ENCODE measurements at regions not wholly inside any gene's neighbourhood (a gene's known extent, or its start where the extent isn't known, plus 50 kb on each side); places are given as distances from the start of the nearest gene placed in this dataset.
A peak's percentile ranks its signal among the peaks of the same experiment; 100 is the strongest.

DNA sequence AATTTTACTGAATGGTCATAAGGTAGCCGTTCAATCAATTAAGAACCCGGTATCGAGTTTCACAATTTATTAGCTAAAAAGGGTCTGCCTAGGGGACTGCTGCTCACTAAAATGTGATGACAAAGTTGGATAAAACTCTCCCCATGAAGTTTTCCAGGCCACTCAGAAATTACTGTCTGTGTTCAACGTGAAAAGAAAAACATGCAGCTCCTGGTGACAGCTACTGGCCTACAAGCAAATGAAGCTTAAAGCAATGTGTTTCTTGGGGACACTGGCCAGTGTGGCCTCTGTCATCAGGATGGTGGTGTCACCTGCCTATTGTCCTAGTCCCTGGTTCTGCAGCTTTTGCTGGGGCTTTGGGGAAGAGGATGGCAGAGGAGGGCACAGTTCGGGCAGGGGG is 222.6 kb downstream of the WDR11 start:
- DNase-seq (ENCODE audit: low spot score): no peak

DNA sequence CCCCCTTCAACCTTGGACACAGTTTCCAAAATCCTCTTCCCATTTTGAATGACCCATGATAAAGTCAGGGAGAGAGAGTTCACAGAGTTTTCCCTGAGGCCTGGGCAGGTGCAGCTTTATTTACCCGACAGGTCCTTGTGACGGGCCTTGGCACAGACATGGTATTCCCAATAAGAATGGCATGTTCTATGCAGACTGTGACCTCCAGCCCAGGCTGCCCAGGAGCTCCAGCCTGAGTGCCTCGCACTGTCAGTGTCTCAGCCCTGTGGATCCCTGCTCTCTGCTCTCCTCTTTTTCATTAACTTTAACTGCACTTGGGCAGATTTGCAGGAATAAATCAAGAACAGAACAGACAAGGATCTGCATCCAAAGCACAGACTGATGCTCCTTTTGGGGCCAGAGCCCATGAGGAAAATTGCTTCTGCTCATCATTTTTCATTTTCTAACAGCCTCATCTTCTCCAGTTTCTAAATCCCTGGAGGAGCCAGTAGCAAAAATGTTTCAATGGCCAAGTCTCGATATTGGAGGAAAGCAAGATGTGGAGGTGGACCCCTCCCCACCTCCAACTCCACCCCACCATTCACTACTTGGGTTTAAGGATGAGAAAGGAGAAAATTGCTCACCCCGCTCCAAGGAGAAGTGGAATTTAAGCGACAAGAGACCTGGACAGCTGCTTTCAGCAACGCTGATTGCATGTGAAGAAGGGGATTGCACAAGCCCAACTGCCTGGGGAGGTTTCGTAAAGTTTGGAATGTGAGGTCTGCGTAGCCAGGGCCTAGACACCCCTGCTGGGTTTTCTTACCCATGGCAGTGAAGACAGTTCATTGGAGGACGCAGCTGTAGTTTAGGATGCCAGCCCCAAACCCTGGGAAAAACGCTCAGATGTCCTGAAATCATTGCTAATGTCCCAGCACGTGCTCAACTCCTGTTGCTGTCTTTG is 225.9 kb downstream of the WDR11 start:
- DNase-seq (ENCODE audit: low spot score): no peak

DNA sequence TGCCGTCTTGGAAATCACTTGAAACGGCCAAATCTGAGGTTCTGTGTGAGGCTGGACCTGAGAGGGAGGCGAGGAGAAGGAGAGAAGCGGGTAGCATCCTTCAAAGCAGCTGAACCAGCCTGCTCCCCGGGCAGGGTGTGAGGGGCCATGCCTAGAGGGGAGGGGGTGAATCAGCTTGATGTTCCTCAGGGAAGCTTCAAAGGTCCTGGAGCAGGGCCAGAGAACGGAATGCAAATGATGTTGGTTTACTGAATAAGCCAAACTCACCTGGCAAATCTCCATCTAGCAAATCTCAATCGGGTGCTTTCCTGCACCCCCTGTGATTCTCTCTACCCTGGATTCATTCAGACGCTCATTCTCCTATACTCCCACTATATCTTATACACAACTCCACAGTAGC is 226.9 kb downstream of the WDR11 start:
- DNase-seq (ENCODE audit: low spot score): no peak

DNA sequence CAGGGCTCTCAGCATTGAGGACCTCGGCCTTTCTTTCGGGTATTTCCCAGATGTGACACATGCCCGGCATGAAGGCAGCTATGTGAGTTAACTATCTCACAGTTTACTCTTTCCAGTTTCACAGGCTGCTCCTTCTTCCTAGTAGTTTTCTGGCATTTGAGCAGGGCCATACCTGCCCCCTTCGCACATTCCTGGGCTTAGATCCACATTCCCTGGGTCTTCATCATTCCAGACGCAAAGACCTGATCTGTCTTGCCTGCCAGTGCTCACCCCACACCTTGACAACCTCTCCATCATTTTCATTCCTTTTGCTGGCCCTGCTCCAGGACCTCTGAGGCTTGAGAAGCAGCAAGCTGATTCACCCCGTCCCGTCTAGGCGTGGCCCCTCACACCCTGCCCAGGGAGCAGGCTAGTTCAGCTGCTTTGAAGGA is 227.5 kb downstream of the WDR11 start:
- DNase-seq (ENCODE audit: low spot score): no peak

- DNase-seq (ENCODE audit: low spot score): no peak
Measured at GRCh38 chr10:121079226-121079625, 228.1 kb downstream of the WDR11 start.

GRCh38 chr10:121080281-121080891 is 229.2 kb downstream of the WDR11 start:
- no peak for DNase-seq (ENCODE audit: low spot score)

DNA sequence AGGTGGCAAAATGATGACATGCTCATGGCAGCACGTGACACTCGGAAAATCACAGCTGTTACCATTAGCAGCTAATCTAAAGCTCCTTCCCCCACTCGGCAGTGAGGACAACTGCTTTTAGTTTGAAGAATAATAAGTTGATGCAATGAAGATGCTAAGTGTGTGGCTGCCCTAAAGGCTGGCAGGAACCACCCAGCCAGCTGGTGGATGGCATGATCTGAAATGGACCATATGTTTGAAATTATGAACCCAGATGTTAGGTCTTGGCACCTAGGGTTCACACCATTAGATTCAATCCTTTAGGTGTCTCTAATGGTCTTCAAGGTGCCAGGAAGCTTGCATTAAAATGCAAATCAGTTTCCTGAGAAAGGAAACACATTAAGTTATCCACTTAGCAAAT is 230.1 kb downstream of the WDR11 start:
- no peak for DNase-seq (ENCODE audit: low spot score)

GRCh38 chr10:121082984-121083383 is 231.8 kb downstream of the WDR11 start:
- DNase-seq (ENCODE audit: low spot score): no peak

DNA sequence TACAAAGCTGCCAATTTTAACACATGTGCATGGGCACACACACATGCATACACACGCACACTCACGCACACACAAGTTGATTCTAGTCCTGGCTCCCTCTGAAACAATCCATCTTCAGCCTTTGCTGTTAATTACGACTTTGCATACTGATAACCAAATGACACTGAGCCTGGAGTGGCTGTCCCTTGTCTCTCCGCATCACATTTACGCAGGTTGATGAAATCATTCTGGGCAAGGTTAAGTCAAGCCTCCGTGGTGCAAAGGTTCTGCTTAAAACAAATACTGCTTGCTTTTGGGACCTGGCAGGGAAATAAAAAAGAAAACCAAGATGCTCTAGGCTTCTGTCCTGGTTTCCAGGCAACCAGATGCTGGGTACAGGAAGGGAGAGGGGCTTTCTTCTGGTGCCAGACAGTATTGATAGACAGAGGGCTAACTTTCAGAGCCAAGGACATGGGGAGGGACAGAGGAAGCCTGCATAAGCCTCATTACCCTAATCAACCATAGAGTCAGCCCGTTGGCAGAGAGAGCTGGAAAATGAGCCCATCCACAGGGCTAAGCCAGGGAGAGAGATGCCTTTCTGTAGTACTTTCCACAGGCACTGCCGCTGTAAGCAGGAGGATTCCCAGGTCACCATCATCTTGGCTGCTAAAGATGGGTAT is 233.0 kb downstream of the WDR11 start:
- DNase-seq (ENCODE audit: low spot score): peak; percentile 77

DNA sequence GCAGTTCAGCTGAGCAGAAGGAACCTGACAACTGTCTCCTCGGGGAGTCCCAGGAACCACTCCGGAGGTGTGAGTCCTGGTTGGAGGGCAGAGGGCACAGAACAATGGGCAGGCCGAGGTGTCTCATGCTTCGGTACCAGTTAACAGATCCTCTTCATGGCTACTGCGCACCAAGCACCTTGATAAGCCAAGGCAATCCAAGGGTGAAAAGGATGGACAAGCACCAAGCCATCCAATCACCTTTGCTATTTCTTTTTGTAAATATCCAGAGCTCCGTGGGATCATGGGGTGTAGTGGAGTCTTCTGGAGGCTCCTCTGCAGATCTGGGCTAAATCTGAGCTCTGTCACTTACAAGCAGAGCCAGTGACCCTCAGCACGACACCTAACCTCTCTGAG is 233.5 kb downstream of the WDR11 start:
- DNase-seq (ENCODE audit: low spot score): peak; percentile 32

GRCh38 chr10:121085367-121085766 is 234.2 kb downstream of the WDR11 start:
- peak; percentile 58 for DNase-seq (ENCODE audit: low spot score)

DNA sequence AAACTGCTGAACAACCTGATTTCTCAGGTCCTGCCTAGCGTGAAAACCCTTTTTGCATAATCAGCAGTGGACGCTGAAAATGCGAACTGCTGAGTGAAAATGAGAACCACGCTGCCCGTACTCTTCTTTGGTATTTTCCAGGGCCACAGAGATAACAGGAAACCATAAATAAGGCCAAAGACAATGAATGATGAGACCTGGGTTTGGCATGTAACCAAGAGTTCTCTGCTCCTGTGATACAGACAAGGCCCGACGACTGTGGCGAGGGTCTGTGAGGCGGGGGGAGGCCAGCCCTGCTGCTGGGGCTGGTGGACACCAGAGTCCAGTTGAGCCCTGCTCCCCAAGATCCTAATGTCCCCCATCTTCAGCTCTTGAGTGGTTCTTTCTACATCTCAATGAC is 236.0 kb downstream of the WDR11 start:
- no peak for DNase-seq (ENCODE audit: low spot score)

GRCh38 chr10:121087688-121088087 is 236.5 kb downstream of the WDR11 start:
- DNase-seq (ENCODE audit: low spot score): no peak

- peak; percentile 55 for DNase-seq (ENCODE audit: low spot score)
Measured at GRCh38 chr10:121088524-121088923, 237.4 kb downstream of the WDR11 start.

GRCh38 chr10:121089434-121089833 is 238.3 kb downstream of the WDR11 start:
- no peak for DNase-seq (ENCODE audit: low spot score)

- no peak for DNase-seq (ENCODE audit: low spot score)
Measured at GRCh38 chr10:121091961-121092719, 241.0 kb downstream of the WDR11 start.

- DNase-seq (ENCODE audit: low spot score): no peak
Measured at GRCh38 chr10:121092720-121093095, 241.5 kb downstream of the WDR11 start.

- DNase-seq (ENCODE audit: low spot score): no peak
Measured at GRCh38 chr10:121096617-121097431, 245.7 kb downstream of the WDR11 start.

- no peak for DNase-seq (ENCODE audit: low spot score)
Measured at GRCh38 chr10:121098211-121098610, 247.0 kb downstream of the WDR11 start.

GRCh38 chr10:121098751-121099150 is 247.6 kb downstream of the WDR11 start:
- no peak for DNase-seq (ENCODE audit: low spot score)

DNA sequence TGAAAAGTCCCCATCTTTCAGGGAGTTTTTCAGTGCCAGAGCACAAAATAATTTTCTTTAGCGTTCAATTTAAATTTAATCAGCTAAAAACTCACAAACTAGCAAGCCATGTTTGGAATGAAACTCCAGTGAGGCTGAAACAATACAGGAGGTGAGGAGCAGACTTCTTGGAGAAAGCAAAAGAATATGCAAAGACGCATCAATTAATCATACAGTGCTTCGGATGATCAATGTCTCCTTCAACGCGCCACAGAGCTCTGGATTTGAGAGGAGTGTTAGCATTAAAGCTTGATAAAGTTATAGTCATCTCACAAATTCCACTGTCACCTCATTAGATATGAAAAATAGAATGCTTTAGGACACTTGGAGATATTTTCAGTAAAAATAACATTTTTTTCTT is 248.0 kb downstream of the WDR11 start:
- no peak for DNase-seq (ENCODE audit: low spot score)
